Hepatocyte (in vitro differentiated cells): ENCODE measurements at regions not wholly inside any gene's neighbourhood (a gene's known extent, or its start where the extent isn't known, plus 50 kb on each side); places are given as distances from the start of the nearest gene placed in this dataset.

ENCODE experiments used
- DNase-seq: peaks from one replicate; pipeline ENCODE4 v3.0.0-alpha.2; 2016; ENCODE audit warnings: low spot score
- H2AFZ ChIP-seq: fragments of 200-600 bp; sonication (generic); 2 replicates; pipeline ENCODE4 v1.6.0; 2016; ENCODE audit warnings: antibody characterized with exemption, mild to moderate bottlenecking
- H3K27ac ChIP-seq: fragments of 200-600 bp; sonication (generic); 2 replicates; pipeline ENCODE4 v1.5.1; 2016; ENCODE audit warnings: mild to moderate bottlenecking
- H3K27me3 ChIP-seq: fragments of 200-600 bp; sonication (generic); 2 replicates; pipeline ENCODE4 v1.6.1; 2016
- H3K36me3 ChIP-seq: fragments of 200-600 bp; sonication (generic); replicated peaks from 2 replicates; pipeline ENCODE4 v1.5.1; 2016; ENCODE audit warnings: low read depth; ENCODE audit not compliant: insufficient read depth
- H3K4me1 ChIP-seq: fragments of 200-600 bp; sonication (generic); 2 replicates; pipeline ENCODE4 v1.5.1; 2016; ENCODE audit warnings: mild to moderate bottlenecking, moderate library complexity; ENCODE audit not compliant: insufficient read depth
- H3K4me2 ChIP-seq: fragments of 200-600 bp; sonication (generic); 2 replicates; pipeline ENCODE4 v1.6.0; 2016
- H3K4me3 ChIP-seq: fragments of 200-600 bp; sonication (generic); 2 replicates; pipeline ENCODE4 v1.5.1; 2016; ENCODE audit warnings: mild to moderate bottlenecking
- H3K79me2 ChIP-seq: fragments of 200-600 bp; sonication (generic); 2 replicates; pipeline ENCODE4 v1.6.0; 2017; ENCODE audit warnings: mild to moderate bottlenecking
- H3K9me2 ChIP-seq: fragments of 200-600 bp; sonication (generic); replicated peaks from 2 replicates; pipeline ENCODE4 v1.6.0; 2017; ENCODE audit warnings: mild to moderate bottlenecking; ENCODE audit not compliant: insufficient read depth
- H3K9me3 ChIP-seq: fragments of 200-600 bp; sonication (generic); 2 replicates; pipeline ENCODE4 v1.5.1; 2016; ENCODE audit warnings: low read depth, mild to moderate bottlenecking
- H4K20me1 ChIP-seq: fragments of 200-600 bp; sonication (generic); 2 replicates; pipeline ENCODE4 v1.6.0; 2016; ENCODE audit warnings: mild to moderate bottlenecking; ENCODE audit not compliant: insufficient read depth, poor library complexity, severe bottlenecking
- CTCF ChIP-seq: fragments of 200-600 bp; sonication (generic); IDR thresholded peaks from 2 replicates; pipeline ENCODE4 v1.5.1; 2016; ENCODE audit warnings: antibody characterized with exemption, mild to moderate bottlenecking; ENCODE audit not compliant: poor library complexity
- EZH2 ChIP-seq: fragments of 200-600 bp; sonication (generic); IDR thresholded peaks from 2 replicates; pipeline ENCODE4 v1.6.1; 2016; ENCODE audit warnings: antibody characterized with exemption, mild to moderate bottlenecking, borderline replicate concordance
- EZH2phosphoT487 ChIP-seq: fragments of 200-600 bp; sonication (generic); IDR thresholded peaks from one replicate; pipeline ENCODE4 v1.6.1; 2018; ENCODE audit warnings: antibody characterized with exemption, mild to moderate bottlenecking, low read depth, moderate library complexity; ENCODE audit not compliant: unreplicated experiment, severe bottlenecking
- WGBS: methylation state at CpG from one replicate; pipeline ENCODE4 v1.1.6; 2016; ENCODE audit warnings: low lambda C conversion rate; ENCODE audit errors: missing lambda C conversion rate; 5-methylcytosine and 5-hydroxymethylcytosine counted together

DNA sequence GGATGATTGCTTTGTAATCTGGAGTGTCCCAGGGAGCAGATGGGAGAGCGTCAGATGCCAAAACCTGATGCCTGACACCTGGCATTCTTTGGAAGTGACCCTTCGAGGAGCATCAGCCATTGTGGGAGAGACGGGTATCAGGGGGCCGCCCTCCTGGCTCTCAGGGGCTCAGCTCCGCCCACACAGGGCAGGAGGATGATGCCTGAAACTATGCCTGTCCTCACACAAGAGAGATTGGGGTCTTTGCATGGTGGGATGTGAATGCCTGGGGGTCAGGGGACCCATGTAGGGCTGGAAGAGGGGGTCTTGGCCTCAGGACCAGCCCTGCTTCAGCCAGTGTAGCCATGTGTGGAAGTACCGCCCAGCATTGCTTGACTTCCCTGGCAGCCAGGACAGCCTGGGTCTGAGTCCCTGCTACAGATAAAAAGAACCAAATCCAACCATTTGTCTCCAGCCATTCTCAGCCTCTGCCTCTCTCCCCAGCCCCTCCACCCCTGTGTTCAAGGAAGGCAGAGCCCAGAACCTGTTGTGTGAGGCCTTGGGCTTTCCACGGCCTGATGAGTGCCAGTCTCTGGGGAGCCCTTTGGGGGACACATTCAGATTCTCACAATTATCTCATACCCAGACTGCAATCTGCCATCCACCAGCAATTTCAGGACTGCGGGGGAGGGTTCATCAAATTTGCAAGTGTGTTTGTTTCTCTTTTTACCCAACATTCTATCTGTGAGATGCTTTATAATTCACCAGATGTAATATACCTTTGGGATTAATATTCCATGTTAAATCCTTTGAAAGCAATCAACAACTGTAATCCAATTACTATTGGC lies 371.2 kb downstream of the PREX1 start:
- Histone ChIP-seq H3K27me3 (no peaks in the 10 kb centered on the region), H3K9me2 (no peaks in the 10 kb centered on the region), H3K4me3 (no peak overlapping the region), H3K36me3 (no peaks in the 10 kb centered on the region), H3K27ac (no peak overlapping the region), H3K9me3 (no peaks in the 10 kb centered on the region), H4K20me1 (no peaks in the 10 kb centered on the region), H2AFZ (no peak overlapping the region), H3K4me1 (no peaks in the 10 kb centered on the region), H3K4me2 (no peak overlapping the region), H3K79me2 (no peaks in the 10 kb centered on the region)
- 63% methylated on average over 8 of the region's 8 CpGs for WGBS
- TF ChIP-seq EZH2 = no peak
- no peak for TF ChIP-seq CTCF
- TF ChIP-seq EZH2phosphoT487 = no peak
- no peak for DNase-seq

- DNase-seq = no peak
- no peaks in the 10 kb centered on the region for H3K9me3 ChIP-seq
- H3K9me2 ChIP-seq = no peaks in the 10 kb centered on the region
- H3K4me3 ChIP-seq = no peak overlapping the region
- H3K4me1 ChIP-seq = no peaks in the 10 kb centered on the region
- H3K36me3 ChIP-seq = no peaks in the 10 kb centered on the region
- TF ChIP-seq EZH2 = no peak
- no peak for TF ChIP-seq EZH2phosphoT487
- WGBS = 65% methylated on average over 16 of the region's 16 CpGs
- no peak overlapping the region for H3K4me2 ChIP-seq
- H3K27ac ChIP-seq = no peak overlapping the region
- no peak overlapping the region for H2AFZ ChIP-seq
- H3K27me3 ChIP-seq = no peaks in the 10 kb centered on the region
- H4K20me1 ChIP-seq = no peaks in the 10 kb centered on the region
- no peaks in the 10 kb centered on the region for H3K79me2 ChIP-seq
Measured at GRCh38 chr20:48455651-48456365, 372.0 kb downstream of the PREX1 start.

GRCh38 chr20:48454671-48455490 lies 372.9 kb downstream of the PREX1 start:
- Histone ChIP-seq H3K4me2 (no peak overlapping the region), H3K9me3 (no peaks in the 10 kb centered on the region), H3K36me3 (no peaks in the 10 kb centered on the region), H3K4me1 (no peaks in the 10 kb centered on the region), H3K4me3 (no peak overlapping the region), H2AFZ (no peak overlapping the region), H3K79me2 (no peaks in the 10 kb centered on the region), H3K27ac (no peak overlapping the region), H3K9me2 (no peaks in the 10 kb centered on the region), H3K27me3 (no peaks in the 10 kb centered on the region), H4K20me1 (no peaks in the 10 kb centered on the region)
- WGBS = 82% methylated on average over 14 of the region's 14 CpGs
- DNase-seq = no peak
- no peak for TF ChIP-seq EZH2phosphoT487
- no peak for TF ChIP-seq CTCF
- TF ChIP-seq EZH2 = no peak
